ENCODE measurements at regions not wholly inside any gene's neighbourhood (a gene's known extent, or its start where the extent isn't known, plus 50 kb on each side); places are given as distances from the start of the nearest gene placed in this dataset.
A peak's percentile ranks its signal among the peaks of the same experiment; 100 is the strongest.
"Not testable (repeated sequence)": the region's sequence is repeated elsewhere in the genome, so short reads cannot be mapped to it uniquely, and the experiment has no call there.

DNA sequence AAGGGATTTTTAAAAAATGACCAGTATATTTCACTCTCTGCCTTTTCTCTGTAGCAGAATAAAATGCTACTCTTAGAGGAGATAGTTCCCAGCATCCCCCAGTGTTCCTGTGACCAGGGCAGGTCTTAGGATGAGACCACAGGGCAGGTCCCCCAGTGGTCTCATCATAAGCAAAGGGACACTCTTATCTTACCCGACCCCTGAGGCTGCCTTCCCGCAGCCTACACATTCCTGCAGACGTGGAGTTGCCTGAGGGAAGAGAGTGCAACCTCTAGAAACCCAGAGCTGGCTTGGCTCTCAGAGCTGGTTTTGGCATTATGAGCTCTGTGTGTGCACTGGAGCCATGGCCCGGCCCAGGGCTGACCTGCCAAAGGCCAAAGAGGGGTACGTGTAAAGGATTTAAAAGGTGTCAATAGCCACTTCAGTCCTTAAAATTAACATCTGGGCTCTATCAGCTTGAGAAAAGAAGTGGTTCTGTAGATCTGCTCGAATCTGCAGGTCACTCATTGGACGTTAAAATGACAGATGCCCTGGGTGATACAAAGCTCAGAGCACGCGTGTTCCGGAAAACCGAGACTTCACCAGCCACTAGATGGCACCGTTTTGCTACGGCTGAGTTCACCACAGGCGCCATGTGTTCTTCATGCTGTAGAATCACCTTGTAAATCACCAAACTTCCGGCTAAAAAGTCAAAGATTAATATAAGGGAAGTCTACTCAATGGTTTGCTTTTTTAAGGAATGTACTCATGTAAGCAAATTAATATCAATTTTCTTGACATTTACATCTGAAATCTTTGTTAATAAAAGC is 60.4 kb upstream of the GPR31 start:
- TF ChIP-seq, protein P1, sequence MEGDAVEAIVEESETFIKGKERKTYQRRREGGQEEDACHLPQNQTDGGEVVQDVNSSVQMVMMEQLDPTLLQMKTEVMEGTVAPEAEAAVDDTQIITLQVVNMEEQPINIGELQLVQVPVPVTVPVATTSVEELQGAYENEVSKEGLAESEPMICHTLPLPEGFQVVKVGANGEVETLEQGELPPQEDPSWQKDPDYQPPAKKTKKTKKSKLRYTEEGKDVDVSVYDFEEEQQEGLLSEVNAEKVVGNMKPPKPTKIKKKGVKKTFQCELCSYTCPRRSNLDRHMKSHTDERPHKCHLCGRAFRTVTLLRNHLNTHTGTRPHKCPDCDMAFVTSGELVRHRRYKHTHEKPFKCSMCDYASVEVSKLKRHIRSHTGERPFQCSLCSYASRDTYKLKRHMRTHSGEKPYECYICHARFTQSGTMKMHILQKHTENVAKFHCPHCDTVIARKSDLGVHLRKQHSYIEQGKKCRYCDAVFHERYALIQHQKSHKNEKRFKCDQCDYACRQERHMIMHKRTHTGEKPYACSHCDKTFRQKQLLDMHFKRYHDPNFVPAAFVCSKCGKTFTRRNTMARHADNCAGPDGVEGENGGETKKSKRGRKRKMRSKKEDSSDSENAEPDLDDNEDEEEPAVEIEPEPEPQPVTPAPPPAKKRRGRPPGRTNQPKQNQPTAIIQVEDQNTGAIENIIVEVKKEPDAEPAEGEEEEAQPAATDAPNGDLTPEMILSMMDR (IDR thresholded peaks at IDR 0.05), result peak in 3 of 6 experiments; percentile 8 to 37 (median 29)
- intact Hi-C loops (cut with DNase I), result not testable (repeated sequence)
- 19 to 31% (median 24%) methylated on average over 6 to 11 of the region's 15 CpGs for WGBS, 4 donors

DNA sequence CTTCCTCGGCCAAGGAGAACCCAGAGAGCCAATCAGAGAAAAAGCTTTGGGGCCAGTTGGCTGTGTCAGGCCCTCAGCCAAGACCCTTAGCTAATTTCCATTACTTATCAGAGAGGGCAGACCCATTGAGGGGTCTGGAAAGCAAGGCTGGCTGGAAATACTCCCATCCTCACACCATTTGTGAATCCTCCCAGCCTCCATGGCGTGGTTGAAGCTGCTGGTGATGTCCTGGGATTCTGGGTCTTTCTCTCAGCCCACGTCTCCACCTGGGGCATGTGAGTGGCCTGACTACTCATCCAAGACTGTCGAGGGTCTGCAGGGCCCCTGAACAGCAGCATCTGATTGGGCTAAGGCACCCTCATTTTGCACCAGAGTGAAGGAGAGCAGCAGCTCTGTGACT is 61.3 kb upstream of the GPR31 start:
- DNase-seq; H3K27me3 ChIP-seq; H3K4me3 ChIP-seq; H3K36me3 ChIP-seq (replicated peaks in 1 of 2); H3K27ac ChIP-seq; H3K9me3 ChIP-seq (replicated peaks in 1 of 3); H3K4me1 ChIP-seq (replicated peaks in 1 of 2); intact Hi-C loops (cut with DNase I): not testable (repeated sequence)
- 65 to 72% (median 70%) methylated on average over 3 to 4 of the region's 4 CpGs for WGBS, 4 donors

More for the DNA sequence above, 60.4 kb upstream of the GPR31 start:
- H3K27ac ChIP-seq; H3K27me3 ChIP-seq; H3K36me3 ChIP-seq (replicated peaks in 1 of 2); H3K9me3 ChIP-seq (replicated peaks in 1 of 3); H3K4me3 ChIP-seq; H3K4me1 ChIP-seq (replicated peaks in 1 of 2): not testable (repeated sequence)
- DNase-seq, result peak in 3 of 7 donors; percentile 28 to 61 (median 42)

DNA sequence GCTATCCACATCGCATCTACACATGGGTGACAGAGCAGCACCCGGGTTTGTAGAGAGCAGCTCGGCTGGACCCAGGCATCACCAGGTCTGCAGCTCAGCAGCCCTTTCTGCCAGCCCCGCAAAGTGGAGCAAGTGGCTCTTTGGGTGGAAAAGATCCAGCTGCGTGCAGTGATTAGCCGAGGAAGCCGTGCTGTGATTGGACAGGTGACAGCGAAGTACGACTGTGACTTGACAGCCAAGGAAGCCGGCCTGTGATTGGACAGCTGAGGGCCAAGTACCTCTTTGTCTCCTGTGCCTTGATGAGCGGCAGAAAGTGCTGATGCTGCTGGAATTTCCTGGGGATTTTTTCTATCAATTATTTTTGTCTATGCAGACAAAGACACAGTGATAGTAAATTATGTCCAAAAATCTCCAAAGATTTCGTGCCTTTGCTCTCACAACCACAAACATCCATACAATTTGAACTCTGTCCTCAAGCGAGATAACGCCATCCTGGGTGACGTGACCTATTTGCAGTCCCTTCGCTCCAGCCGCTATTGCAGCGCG is 62.3 kb upstream of the GPR31 start:
- 77 to 84% (median 77%) methylated on average over 16 to 19 of the region's 19 CpGs for whole genome bisulfite sequencing, 4 donors
- Histone ChIP-seq H3K27ac (no peak overlapping the region), H3K4me3 (no peak overlapping the region), H3K9me3 (replicated peaks in 1 of 3) (no peaks in the 10 kb centered on the region), H3K27me3 (no peaks in the 10 kb centered on the region), H3K4me1 (replicated peaks in 1 of 2) (no peaks in the 10 kb centered on the region), H3K36me3 (replicated peaks in 1 of 2) (no peaks in the 10 kb centered on the region)
- no peak for DNase-seq
- intact Hi-C loops (cut with DNase I), result loop anchor here (10.0 kb wide), 1 partner anchor 65 kb away; no protein-coding TSS in a partner anchor
- TF ChIP-seq POLR2A (IDR thresholded peaks at IDR 0.05), result no peak
- TF ChIP-seq, protein P1 (IDR thresholded peaks at IDR 0.05), result no peak

DNA sequence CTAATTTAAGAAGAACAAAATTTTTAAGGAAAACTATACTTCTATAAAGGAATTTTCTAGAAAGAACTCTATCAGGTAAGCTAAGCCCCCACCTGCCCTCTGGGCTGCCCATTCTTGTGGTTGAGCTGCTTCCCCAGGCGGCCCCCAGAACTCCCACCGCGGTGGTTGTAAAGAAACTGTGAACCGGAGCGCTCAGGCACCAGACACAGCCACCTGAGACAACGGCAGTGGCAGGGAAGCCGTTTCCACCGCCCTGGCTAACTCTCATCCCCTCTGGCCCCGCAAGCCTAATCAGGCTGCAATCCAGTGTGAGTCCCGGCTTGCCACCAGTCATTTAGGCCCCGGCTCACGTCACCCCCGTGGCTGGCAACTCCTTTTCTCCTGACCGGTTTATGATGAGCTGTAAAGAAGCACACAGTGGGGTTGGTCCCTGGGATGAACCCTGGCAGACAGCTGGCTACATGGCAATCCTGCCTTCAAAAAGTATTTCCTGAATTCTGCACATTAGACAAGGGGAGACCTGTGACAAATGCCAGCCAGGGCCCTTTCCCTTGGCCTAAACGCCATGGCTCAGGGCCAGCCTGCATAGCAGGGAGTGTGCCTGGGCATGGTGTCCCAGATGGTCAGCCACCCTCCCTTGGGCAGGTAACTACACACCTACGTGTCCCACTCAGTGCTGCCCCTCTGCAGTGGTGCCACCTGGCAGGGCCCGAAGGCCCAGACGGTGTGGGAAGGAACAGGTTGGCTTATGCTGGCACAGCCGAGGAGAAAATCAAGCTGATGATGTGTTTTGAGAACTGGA is 63.8 kb upstream of the GPR31 start:
- intact Hi-C loops (cut with DNase I), result loop anchor here (10.0 kb wide), 1 partner anchor 63 kb away; no protein-coding TSS in a partner anchor
- Histone ChIP-seq H3K27me3 (no peaks in the 10 kb centered on the region), H3K4me1 (replicated peaks in 1 of 2) (no peaks in the 10 kb centered on the region), H3K4me3 (no peak overlapping the region), H3K36me3 (replicated peaks in 1 of 2) (no peaks in the 10 kb centered on the region), H3K27ac (no peak overlapping the region), H3K9me3 (replicated peaks in 1 of 3) (no peaks in the 10 kb centered on the region)
- TF ChIP-seq, protein P1 (IDR thresholded peaks at IDR 0.05), result no peak
- no peak for TF ChIP-seq POLR2A (IDR thresholded peaks at IDR 0.05)
- 81 to 100% (median 87%) methylated on average over 6 to 18 of the region's 19 CpGs for WGBS, 4 donors
- DNase-seq, result no peak

DNA sequence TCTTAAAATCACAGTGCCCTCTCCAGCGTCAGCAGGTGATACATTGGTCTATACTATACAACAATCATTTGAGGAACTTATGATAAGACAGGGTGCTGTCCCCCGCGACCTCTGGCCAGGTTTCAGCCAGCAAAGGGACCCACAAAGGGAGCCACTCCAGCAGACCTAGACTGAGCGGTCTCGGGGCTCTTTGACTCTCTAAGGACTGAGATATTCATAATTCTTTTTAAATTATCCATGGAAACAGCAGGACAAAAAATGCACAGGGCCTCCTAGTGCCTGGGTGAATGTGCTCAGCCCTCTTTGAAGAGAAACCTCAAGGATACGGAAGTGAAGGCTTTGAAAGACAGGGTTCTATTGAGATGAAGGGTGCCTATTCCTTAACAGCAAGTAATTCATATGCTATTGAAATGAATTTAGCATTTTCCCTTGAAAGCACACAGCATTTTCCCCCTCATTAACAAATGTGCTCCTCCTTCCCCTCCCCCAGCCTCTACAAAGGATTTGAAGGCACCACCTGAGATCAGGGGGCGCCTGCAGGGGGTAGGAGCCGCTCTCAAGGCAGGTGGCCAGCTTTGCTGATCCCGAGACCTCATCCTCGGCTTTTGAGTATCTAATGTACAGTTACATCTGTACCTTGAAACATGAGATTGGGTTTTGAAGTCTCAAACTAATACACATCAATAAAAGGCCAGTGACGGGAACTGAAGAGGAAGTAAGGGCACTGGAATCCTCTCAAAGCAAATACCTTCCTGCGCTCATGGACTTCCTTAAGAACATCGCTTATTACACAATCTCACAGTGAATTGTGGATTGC is 65.3 kb upstream of the UNC93A start:
- intact Hi-C loops (cut with DNase I), result loop anchor here (10.0 kb wide), 1 partner anchor 59 kb away; no protein-coding TSS in a partner anchor
- H3K27me3 ChIP-seq; H3K4me1 ChIP-seq (replicated peaks in 1 of 2); H3K36me3 ChIP-seq (replicated peaks in 1 of 2); H3K4me3 ChIP-seq; H3K9me3 ChIP-seq (replicated peaks in 1 of 3); H3K27ac ChIP-seq; DNase-seq: not testable (repeated sequence)
- 64 to 74% (median 69%) methylated on average over 10 to 13 of the region's 13 CpGs for WGBS, 4 donors
